ENCODE measurements at regions not wholly inside any gene's neighbourhood (a gene's known extent, or its start where the extent isn't known, plus 50 kb on each side); places are given as distances from the start of the nearest gene placed in this dataset.

GRCh38 chr16:9334103-9334502, 242.7 kb downstream of the HAPSTR1 start:
- TF ChIP-seq CTCF (conservative IDR thresholded peaks at IDR 0.05; ENCODE audit: low read depth, low read length) (no peak), EZH2 (IDR thresholded peaks at IDR 0.05; ENCODE audit: borderline replicate concordance, low read depth, low read length, poor library complexity, severe bottlenecking) (no peak)
